Ishikawa (cell line): ENCODE measurements at regions not wholly inside any gene's neighbourhood (a gene's known extent, or its start where the extent isn't known, plus 50 kb on each side); places are given as distances from the start of the nearest gene placed in this dataset.

Experiments
- CREB1 ChIP-seq: IDR thresholded peaks from 2 replicates; pipeline ENCODE4 v1.6.1; 2012; ENCODE audit warnings: low read depth
- EGR1 ChIP-seq: IDR thresholded peaks from 2 replicates; pipeline ENCODE4 v1.6.1; 2012
- EP300 ChIP-seq: IDR thresholded peaks from 2 replicates; pipeline ENCODE4 v1.6.1; 2012; ENCODE audit warnings: borderline replicate concordance
- FOXM1 ChIP-seq: IDR thresholded peaks from 2 replicates; pipeline ENCODE4 v1.6.1; 2012; ENCODE audit warnings: low read depth, borderline replicate concordance
- RAD21 ChIP-seq: IDR thresholded peaks from 2 replicates; pipeline ENCODE4 v1.6.1; 2012; ENCODE audit warnings: low read depth
- TAF1 ChIP-seq: IDR thresholded peaks from 2 replicates; pipeline ENCODE4 v1.6.1; 2012; ENCODE audit warnings: low read depth, mild to moderate bottlenecking
- YY1 ChIP-seq: IDR thresholded peaks from 2 replicates; pipeline ENCODE4 v1.6.1; 2012; ENCODE audit warnings: low read depth
- TF ChIP-seq, protein P1 (sequence below): IDR thresholded peaks from 2 replicates; pipeline ENCODE4 v1.6.1; 2012; ENCODE audit warnings: low read depth, mild to moderate bottlenecking

DNA sequence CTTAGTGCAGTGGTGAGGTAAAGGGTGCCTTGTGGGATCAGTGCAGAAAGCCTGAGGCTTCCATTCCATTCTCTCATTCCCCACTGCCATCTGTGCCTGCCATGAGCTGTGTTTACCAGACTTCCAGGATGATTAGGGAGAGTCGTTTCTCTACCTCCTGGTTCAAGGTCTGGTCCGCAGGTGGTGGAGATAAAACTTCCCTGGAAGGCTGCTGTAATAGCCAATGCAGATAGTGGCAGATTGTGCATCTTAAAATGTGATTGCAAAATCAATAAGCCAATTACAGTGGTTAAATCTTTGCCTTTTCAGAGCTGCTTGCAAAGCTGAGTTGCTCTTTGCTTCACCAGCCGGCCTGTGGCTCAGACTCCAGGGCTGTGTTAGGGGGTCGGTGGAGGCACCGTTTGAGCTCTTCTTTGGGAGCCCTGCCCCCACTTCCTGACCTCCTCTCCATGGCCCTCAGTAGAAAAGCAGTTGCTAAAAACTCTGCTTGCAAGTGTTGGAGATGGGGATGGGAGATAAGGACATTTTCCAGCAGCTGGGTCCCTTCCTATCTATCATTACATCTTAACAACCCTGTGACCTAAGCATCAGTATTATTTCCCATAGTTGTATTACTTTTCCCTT, 95.2 kb upstream of the HS6ST1 start:
- TF ChIP-seq EP300 (no peak), TAF1 (no peak), CREB1 (no peak), YY1 (no peak), FOXM1 (no peak), EGR1 (no peak), RAD21 (no peak)
- TF ChIP-seq, protein P1, sequence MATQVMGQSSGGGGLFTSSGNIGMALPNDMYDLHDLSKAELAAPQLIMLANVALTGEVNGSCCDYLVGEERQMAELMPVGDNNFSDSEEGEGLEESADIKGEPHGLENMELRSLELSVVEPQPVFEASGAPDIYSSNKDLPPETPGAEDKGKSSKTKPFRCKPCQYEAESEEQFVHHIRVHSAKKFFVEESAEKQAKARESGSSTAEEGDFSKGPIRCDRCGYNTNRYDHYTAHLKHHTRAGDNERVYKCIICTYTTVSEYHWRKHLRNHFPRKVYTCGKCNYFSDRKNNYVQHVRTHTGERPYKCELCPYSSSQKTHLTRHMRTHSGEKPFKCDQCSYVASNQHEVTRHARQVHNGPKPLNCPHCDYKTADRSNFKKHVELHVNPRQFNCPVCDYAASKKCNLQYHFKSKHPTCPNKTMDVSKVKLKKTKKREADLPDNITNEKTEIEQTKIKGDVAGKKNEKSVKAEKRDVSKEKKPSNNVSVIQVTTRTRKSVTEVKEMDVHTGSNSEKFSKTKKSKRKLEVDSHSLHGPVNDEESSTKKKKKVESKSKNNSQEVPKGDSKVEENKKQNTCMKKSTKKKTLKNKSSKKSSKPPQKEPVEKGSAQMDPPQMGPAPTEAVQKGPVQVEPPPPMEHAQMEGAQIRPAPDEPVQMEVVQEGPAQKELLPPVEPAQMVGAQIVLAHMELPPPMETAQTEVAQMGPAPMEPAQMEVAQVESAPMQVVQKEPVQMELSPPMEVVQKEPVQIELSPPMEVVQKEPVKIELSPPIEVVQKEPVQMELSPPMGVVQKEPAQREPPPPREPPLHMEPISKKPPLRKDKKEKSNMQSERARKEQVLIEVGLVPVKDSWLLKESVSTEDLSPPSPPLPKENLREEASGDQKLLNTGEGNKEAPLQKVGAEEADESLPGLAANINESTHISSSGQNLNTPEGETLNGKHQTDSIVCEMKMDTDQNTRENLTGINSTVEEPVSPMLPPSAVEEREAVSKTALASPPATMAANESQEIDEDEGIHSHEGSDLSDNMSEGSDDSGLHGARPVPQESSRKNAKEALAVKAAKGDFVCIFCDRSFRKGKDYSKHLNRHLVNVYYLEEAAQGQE = no peak
